Panc1 (cell line): ENCODE measurements at regions not wholly inside any gene's neighbourhood (a gene's known extent, or its start where the extent isn't known, plus 50 kb on each side); places are given as distances from the start of the nearest gene placed in this dataset.

Experiments used
- CTCF ChIP-seq: fragments of 450-650 bp; IDR thresholded peaks from 2 replicates; pipeline ENCODE4 v1.5.1; 2017; ENCODE audit warnings: mild to moderate bottlenecking
- POLR2AphosphoS5 ChIP-seq: IDR thresholded peaks from 2 replicates; pipeline ENCODE4 v1.6.1; 2012; ENCODE audit warnings: mild to moderate bottlenecking, low read depth, low read length, moderate library complexity
- SIN3A ChIP-seq: IDR thresholded peaks from 2 replicates; pipeline ENCODE4 v1.6.1; 2012; ENCODE audit warnings: low read depth, mild to moderate bottlenecking, low read length, moderate library complexity, borderline replicate concordance; ENCODE audit not compliant: insufficient read depth
- TF ChIP-seq, protein P1 (sequence below), 2 experiments: IDR thresholded peaks; 2 replicates each; pipeline ENCODE4 v1.6.1; 2011 to 2012; ENCODE audit warnings: low read depth in 2 of 2, control low read depth in 1 of 2, low read length in 1 of 2, mild to moderate bottlenecking in 1 of 2, moderate library complexity in 1 of 2; ENCODE audit not compliant: insufficient read depth in 1 of 2

- no peak for TF ChIP-seq CTCF
- TF ChIP-seq SIN3A = no peak
- no peak for TF ChIP-seq POLR2AphosphoS5
- TF ChIP-seq, protein P1, sequence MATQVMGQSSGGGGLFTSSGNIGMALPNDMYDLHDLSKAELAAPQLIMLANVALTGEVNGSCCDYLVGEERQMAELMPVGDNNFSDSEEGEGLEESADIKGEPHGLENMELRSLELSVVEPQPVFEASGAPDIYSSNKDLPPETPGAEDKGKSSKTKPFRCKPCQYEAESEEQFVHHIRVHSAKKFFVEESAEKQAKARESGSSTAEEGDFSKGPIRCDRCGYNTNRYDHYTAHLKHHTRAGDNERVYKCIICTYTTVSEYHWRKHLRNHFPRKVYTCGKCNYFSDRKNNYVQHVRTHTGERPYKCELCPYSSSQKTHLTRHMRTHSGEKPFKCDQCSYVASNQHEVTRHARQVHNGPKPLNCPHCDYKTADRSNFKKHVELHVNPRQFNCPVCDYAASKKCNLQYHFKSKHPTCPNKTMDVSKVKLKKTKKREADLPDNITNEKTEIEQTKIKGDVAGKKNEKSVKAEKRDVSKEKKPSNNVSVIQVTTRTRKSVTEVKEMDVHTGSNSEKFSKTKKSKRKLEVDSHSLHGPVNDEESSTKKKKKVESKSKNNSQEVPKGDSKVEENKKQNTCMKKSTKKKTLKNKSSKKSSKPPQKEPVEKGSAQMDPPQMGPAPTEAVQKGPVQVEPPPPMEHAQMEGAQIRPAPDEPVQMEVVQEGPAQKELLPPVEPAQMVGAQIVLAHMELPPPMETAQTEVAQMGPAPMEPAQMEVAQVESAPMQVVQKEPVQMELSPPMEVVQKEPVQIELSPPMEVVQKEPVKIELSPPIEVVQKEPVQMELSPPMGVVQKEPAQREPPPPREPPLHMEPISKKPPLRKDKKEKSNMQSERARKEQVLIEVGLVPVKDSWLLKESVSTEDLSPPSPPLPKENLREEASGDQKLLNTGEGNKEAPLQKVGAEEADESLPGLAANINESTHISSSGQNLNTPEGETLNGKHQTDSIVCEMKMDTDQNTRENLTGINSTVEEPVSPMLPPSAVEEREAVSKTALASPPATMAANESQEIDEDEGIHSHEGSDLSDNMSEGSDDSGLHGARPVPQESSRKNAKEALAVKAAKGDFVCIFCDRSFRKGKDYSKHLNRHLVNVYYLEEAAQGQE (IDR thresholded peaks at IDR 0.05; ENCODE audit: insufficient read depth in 1 of 2, low read depth in 2 of 2, low read length in 1 of 2) = no peak
Measured at GRCh38 chr13:91085127-91085526, 262.4 kb upstream of the MIR17HG start.
